ENCODE measurements at regions not wholly inside any gene's neighbourhood (a gene's known extent, or its start where the extent isn't known, plus 50 kb on each side); places are given as distances from the start of the nearest gene placed in this dataset.

GRCh38 chr3:36250191-36250590, 130.1 kb upstream of the STAC start:
- H3K4me1 Mint-ChIP-seq, result no peaks in the 10 kb centered on the region
- DNase-seq (ENCODE audit: low read depth, low spot score), result no peak
- H3K4me3 Mint-ChIP-seq, result no peak overlapping the region
- peaks cover 10% of the 10 kb centered on the region for H3K9me3 Mint-ChIP-seq
- H3K27ac Mint-ChIP-seq (ENCODE audit: unreplicated experiment), result no peak overlapping the region
- H3K36me3 Mint-ChIP-seq (ENCODE audit: low read depth), result no peaks in the 10 kb centered on the region
- TF ChIP-seq CTCF (conservative IDR thresholded peaks at IDR 0.05), result no peak
- H3K27me3 Mint-ChIP-seq (ENCODE audit: low read depth), result peaks cover 4% of the 10 kb centered on the region

DNA sequence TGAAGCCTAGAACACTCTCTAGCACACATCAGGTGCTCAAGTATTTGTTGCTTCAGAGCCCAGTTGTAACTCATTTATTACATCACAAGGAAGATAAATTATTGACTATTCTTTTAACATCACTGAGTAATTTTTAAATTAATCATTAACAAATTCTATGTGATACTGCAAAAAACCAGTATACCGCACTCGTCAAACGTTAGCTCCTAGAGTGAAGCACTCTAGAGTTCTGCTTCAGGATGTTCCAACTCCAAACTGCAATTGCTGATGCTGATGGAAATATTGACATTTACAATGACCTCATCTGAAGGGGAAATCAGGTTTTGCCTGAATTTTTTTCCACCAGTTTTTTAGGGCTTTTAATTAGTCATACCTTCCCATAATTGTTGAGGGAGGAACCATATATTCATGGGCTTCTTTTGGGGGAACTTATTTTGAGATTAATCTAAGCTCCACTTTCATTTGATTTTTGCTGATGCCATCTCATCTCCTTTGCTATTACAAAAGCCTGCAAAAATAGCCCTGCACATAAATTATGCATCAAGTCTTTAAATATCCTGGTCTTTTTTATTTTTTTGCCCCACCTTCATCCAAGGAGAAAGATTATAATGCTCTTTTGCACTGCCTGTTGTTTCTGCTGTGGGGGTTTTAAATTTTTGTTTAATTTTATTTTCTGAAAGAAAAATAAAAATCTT, 123.0 kb upstream of the STAC start:
- no peaks in the 10 kb centered on the region for H3K4me1 Mint-ChIP-seq
- H3K27me3 Mint-ChIP-seq (ENCODE audit: low read depth), result peaks cover 4% of the 10 kb centered on the region
- H3K36me3 Mint-ChIP-seq (ENCODE audit: low read depth), result no peaks in the 10 kb centered on the region
- H3K4me3 Mint-ChIP-seq, result no peak overlapping the region
- no peak for TF ChIP-seq CTCF (conservative IDR thresholded peaks at IDR 0.05)
- peaks cover 9% of the 10 kb centered on the region for H3K9me3 Mint-ChIP-seq
- no peak for DNase-seq (ENCODE audit: low read depth, low spot score)
- no peak overlapping the region for H3K27ac Mint-ChIP-seq (ENCODE audit: unreplicated experiment)

- H3K4me1 Mint-ChIP-seq, result no peaks in the 10 kb centered on the region
These were observed 121.9 kb upstream of the STAC start for GRCh38 chr3:36258421-36258820.

GRCh38 chr3:36259580-36259979, 120.7 kb upstream of the STAC start:
- no peaks in the 10 kb centered on the region for H3K27me3 Mint-ChIP-seq (ENCODE audit: low read depth)
- DNase-seq (ENCODE audit: low read depth, low spot score), result no peak
- no peak overlapping the region for H3K4me3 Mint-ChIP-seq
- H3K4me1 Mint-ChIP-seq, result no peaks in the 10 kb centered on the region
- H3K9me3 Mint-ChIP-seq, result peaks cover 10% of the 10 kb centered on the region
- TF ChIP-seq CTCF (conservative IDR thresholded peaks at IDR 0.05), result no peak
- H3K27ac Mint-ChIP-seq (ENCODE audit: unreplicated experiment), result no peak overlapping the region
- no peaks in the 10 kb centered on the region for H3K36me3 Mint-ChIP-seq (ENCODE audit: low read depth)

More at GRCh38 chr3:36258421-36258820, 121.9 kb upstream of the STAC start:
- Mint-ChIP-seq H3K27me3 (ENCODE audit: low read depth) (no peaks in the 10 kb centered on the region), H3K36me3 (ENCODE audit: low read depth) (no peaks in the 10 kb centered on the region), H3K9me3 (peaks cover 10% of the 10 kb centered on the region), H3K4me3 (no peak overlapping the region), H3K27ac (ENCODE audit: unreplicated experiment) (no peak overlapping the region)
- no peak for DNase-seq (ENCODE audit: low read depth, low spot score)
- no peak for TF ChIP-seq CTCF (conservative IDR thresholded peaks at IDR 0.05)

GRCh38 chr3:36269274-36269673, 111.0 kb upstream of the STAC start:
- Mint-ChIP-seq H3K4me3 (no peak overlapping the region), H3K27me3 (ENCODE audit: low read depth) (no peaks in the 10 kb centered on the region), H3K27ac (ENCODE audit: unreplicated experiment) (no peak overlapping the region), H3K36me3 (ENCODE audit: low read depth) (no peaks in the 10 kb centered on the region), H3K9me3 (no peaks in the 10 kb centered on the region), H3K4me1 (no peaks in the 10 kb centered on the region)
- TF ChIP-seq CTCF (conservative IDR thresholded peaks at IDR 0.05), result no peak
- no peak for DNase-seq (ENCODE audit: low read depth, low spot score)

Measured in neural crest cell (in vitro differentiated cells).